ENCODE measurements at regions not wholly inside any gene's neighbourhood (a gene's known extent, or its start where the extent isn't known, plus 50 kb on each side); places are given as distances from the start of the nearest gene placed in this dataset.
A peak's percentile ranks its signal among the peaks of the same experiment; 100 is the strongest.

- H3K4me1 ChIP-seq (replicated peaks): no peaks in the 10 kb centered on the region
- 58% methylated on average over 8 of the region's 8 CpGs for WGBS
Measured at GRCh38 chr1:184827600-184828368, 73.1 kb upstream of the EDEM3 start.

GRCh38 chr1:184826001-184826400 is 71.3 kb upstream of the EDEM3 start:
- no peak for DNase-seq (ENCODE audit: low spot score)
- TF ChIP-seq CTCF (IDR thresholded peaks at IDR 0.05) (no peak), POLR2AphosphoS5 (IDR thresholded peaks at IDR 0.05) (no peak), POLR2A (IDR thresholded peaks at IDR 0.05) (no peak)
- WGBS: 74% methylated on average over 5 of the region's 5 CpGs
- Histone ChIP-seq H3K36me3 (no peaks in the 10 kb centered on the region), H3K27ac (peak overlapping the region in 1 of 2 donors; percentile 29), H3K27me3 (replicated peaks; ENCODE audit: insufficient read depth) (no peaks in the 10 kb centered on the region), H3K4me3 (no peak overlapping the region), H3K4me1 (replicated peaks) (no peaks in the 10 kb centered on the region), H3K9me3 (no peaks in the 10 kb centered on the region)
- intact Hi-C loops (cut with DNase I): no loop called here

More at GRCh38 chr1:184827600-184828368, 73.1 kb upstream of the EDEM3 start:
- intact Hi-C loops (cut with DNase I): no loop called here
- no peak for DNase-seq (ENCODE audit: low spot score)
- peak overlapping the region; percentile 52 to 53 for H3K27ac ChIP-seq
- H3K27me3 ChIP-seq (replicated peaks; ENCODE audit: insufficient read depth): no peaks in the 10 kb centered on the region
- no peak for TF ChIP-seq POLR2A (IDR thresholded peaks at IDR 0.05)
- no peak for TF ChIP-seq CTCF (IDR thresholded peaks at IDR 0.05)
- TF ChIP-seq POLR2AphosphoS5 (IDR thresholded peaks at IDR 0.05): no peak
- H3K36me3 ChIP-seq: no peaks in the 10 kb centered on the region
- no peaks in the 10 kb centered on the region for H3K9me3 ChIP-seq
- no peak overlapping the region for H3K4me3 ChIP-seq

GRCh38 chr1:184825571-184825970 is 70.9 kb upstream of the EDEM3 start:
- no peaks in the 10 kb centered on the region for H3K9me3 ChIP-seq
- 56% methylated on average over 1 of the region's 1 CpG for WGBS
- no peak for DNase-seq (ENCODE audit: low spot score)
- no peaks in the 10 kb centered on the region for H3K4me1 ChIP-seq (replicated peaks)
- H3K27me3 ChIP-seq (replicated peaks; ENCODE audit: insufficient read depth): no peaks in the 10 kb centered on the region
- intact Hi-C loops (cut with DNase I): no loop called here
- peak overlapping the region in 1 of 2 donors; percentile 29 for H3K27ac ChIP-seq
- H3K4me3 ChIP-seq: no peak overlapping the region
- no peak for TF ChIP-seq POLR2AphosphoS5 (IDR thresholded peaks at IDR 0.05)
- TF ChIP-seq CTCF (IDR thresholded peaks at IDR 0.05): no peak
- TF ChIP-seq POLR2A (IDR thresholded peaks at IDR 0.05): no peak
- no peaks in the 10 kb centered on the region for H3K36me3 ChIP-seq

GRCh38 chr1:184824691-184825323 is 70.1 kb upstream of the EDEM3 start:
- TF ChIP-seq CTCF (IDR thresholded peaks at IDR 0.05) (no peak), POLR2A (IDR thresholded peaks at IDR 0.05) (no peak), POLR2AphosphoS5 (IDR thresholded peaks at IDR 0.05) (no peak)
- H3K27ac ChIP-seq: no peak overlapping the region
- intact Hi-C loops (cut with DNase I): loop anchor here (5.0 kb wide), 1 partner anchor 57 kb away; no protein-coding TSS in a partner anchor
- H3K27me3 ChIP-seq (replicated peaks; ENCODE audit: insufficient read depth): no peaks in the 10 kb centered on the region
- WGBS: 43% methylated on average over 3 of the region's 3 CpGs
- H3K9me3 ChIP-seq: no peaks in the 10 kb centered on the region
- H3K4me1 ChIP-seq (replicated peaks): no peaks in the 10 kb centered on the region
- H3K36me3 ChIP-seq: no peaks in the 10 kb centered on the region
- no peak for DNase-seq (ENCODE audit: low spot score)
- no peak overlapping the region for H3K4me3 ChIP-seq

Data from prostate gland (tissue), 2 donors.